GM10248 (cell line): ENCODE measurements at regions not wholly inside any gene's neighbourhood (a gene's known extent, or its start where the extent isn't known, plus 50 kb on each side); places are given as distances from the start of the nearest gene placed in this dataset.

ENCODE experiments used
- CTCF ChIA-PET: fragments of 300-600 bp; sonication (Branson Sonifier 250); formaldehyde crosslinking; extraction: SDS; loops from one replicate; lab custom pipeline; 2021; ENCODE audit warnings: antibody characterized with exemption; lab: Yijun Ruan, JAX
- POLR2A ChIA-PET: fragments of 350-650 bp; sonication (Branson Sonifier 250); formaldehyde crosslinking; extraction: SDS; loops from one replicate; lab custom pipeline; 2020; ENCODE audit warnings: antibody characterized with exemption; lab: Yijun Ruan, JAX
- DNase-seq: peaks from one replicate; pipeline ENCODE4 v3.0.0; 2012; ENCODE audit errors: extremely low spot score
- CTCF ChIP-seq: IDR thresholded peaks from 2 replicates; pipeline ENCODE4 v1.5.1; 2012; ENCODE audit warnings: mild to moderate bottlenecking, low read depth; ENCODE audit errors: extremely low read depth, missing control alignments, control extremely low read depth

- DNase-seq, result no peak
- no peak for TF ChIP-seq CTCF
- ChIA-PET POLR2A (no interaction called here), CTCF (no interaction called here)
These were observed 160.6 kb downstream of the KLF6 start for GRCh38 chr10:3624367-3624766.

GRCh38 chr10:3623746-3624145 lies 161.3 kb downstream of the KLF6 start:
- ChIA-PET CTCF (no interaction called here), POLR2A (no interaction called here)
- TF ChIP-seq CTCF, result no peak
- DNase-seq, result no peak

- POLR2A ChIA-PET, result no interaction called here
- DNase-seq, result no peak
- no peak for TF ChIP-seq CTCF
- CTCF ChIA-PET, result interaction anchor here (0.6 kb wide), 1 partner anchor 10 kb away, joined by 3 read pairs; no protein-coding TSS in a partner anchor
These were observed 162.0 kb downstream of the KLF6 start for GRCh38 chr10:3622845-3623621.

GRCh38 chr10:3622427-3622826 lies 162.6 kb downstream of the KLF6 start:
- ChIA-PET POLR2A (no interaction called here), CTCF (interaction anchor here (0.6 kb wide), 1 partner anchor 10 kb away, joined by 3 read pairs; no protein-coding TSS in a partner anchor)
- no peak for TF ChIP-seq CTCF
- DNase-seq, result no peak

- CTCF ChIA-PET, result no interaction called here
- TF ChIP-seq CTCF, result no peak
- DNase-seq, result no peak
- POLR2A ChIA-PET, result no interaction called here
These were observed 164.2 kb downstream of the KLF6 start for GRCh38 chr10:3620818-3621217.

- CTCF ChIA-PET, result interaction anchor here (1.3 to 1.4 kb wide), 2 partner anchors 13 to 23 kb away, joined by 3 to 4 read pairs; no protein-coding TSS in a partner anchor
- DNase-seq, result no peak
- POLR2A ChIA-PET, result no interaction called here
- TF ChIP-seq CTCF, result no peak
These were observed 165.8 kb downstream of the KLF6 start for GRCh38 chr10:3619241-3619640.
